ENCODE measurements at regions not wholly inside any gene's neighbourhood (a gene's known extent, or its start where the extent isn't known, plus 50 kb on each side); places are given as distances from the start of the nearest gene placed in this dataset.

GRCh38 chr3:8421267-8421666, 80.4 kb upstream of the LMCD1 start:
- no peak for DNase-seq
- intact Hi-C loops (cut with DNase I) = loop anchor here (10.0 kb wide), 1 partner anchor 184 kb away; no protein-coding TSS in a partner anchor
- no peak for FAIRE-seq

GRCh38 chr3:8421711-8422110, 79.9 kb upstream of the LMCD1 start:
- Histone ChIP-seq H3K4me1 (ENCODE audit: control insufficient read depth in 2 of 3, insufficient read depth in 2 of 3, low read depth in 1 of 3, low read length in 3 of 3) (peaks cover 0 to 5% (median 2%) of the 10 kb centered on the region in 3 donors), H3K9ac (ENCODE audit: low read length in 3 of 3) (no peak overlapping the region), H3K9me3 (ENCODE audit: control insufficient read depth in 2 of 3, insufficient read depth in 1 of 3, low read length in 3 of 3) (peaks cover 0 to 10% (median 0%) of the 10 kb centered on the region in 3 donors), H3K27me3 (ENCODE audit: control insufficient read depth, insufficient read depth, low read length) (no peaks in the 10 kb centered on the region), H3K4me3 (ENCODE audit: low read length in 3 of 3) (no peak overlapping the region), H3K36me3 (ENCODE audit: control insufficient read depth in 2 of 3, insufficient read depth in 3 of 3, low read length in 3 of 3) (no peaks in the 10 kb centered on the region), H3K27ac (ENCODE audit: low read depth in 2 of 2, low read length in 2 of 2) (no peak overlapping the region)
- intact Hi-C loops (cut with DNase I) = loop anchor here (10.0 kb wide), 1 partner anchor 183 kb away; no protein-coding TSS in a partner anchor
- DNase-seq (no peak), FAIRE-seq (no peak)
- no peak for TF ChIP-seq CTCF (IDR thresholded peaks at IDR 0.05; ENCODE audit: borderline replicate concordance, extremely low read depth, insufficient read depth)

More at GRCh38 chr3:8421267-8421666, 80.4 kb upstream of the LMCD1 start:
- no peak overlapping the region for H3K4me3 ChIP-seq (ENCODE audit: low read length in 3 of 3)
- no peaks in the 10 kb centered on the region for H3K27me3 ChIP-seq (ENCODE audit: control insufficient read depth, insufficient read depth, low read length)
- H3K4me1 ChIP-seq (ENCODE audit: control insufficient read depth in 2 of 3, insufficient read depth in 2 of 3, low read depth in 1 of 3, low read length in 3 of 3) = peaks cover 0 to 5% (median 2%) of the 10 kb centered on the region in 3 donors
- H3K36me3 ChIP-seq (ENCODE audit: control insufficient read depth in 2 of 3, insufficient read depth in 3 of 3, low read length in 3 of 3) = no peaks in the 10 kb centered on the region
- H3K9me3 ChIP-seq (ENCODE audit: control insufficient read depth in 2 of 3, insufficient read depth in 1 of 3, low read length in 3 of 3) = peaks cover 0 to 10% (median 0%) of the 10 kb centered on the region in 3 donors
- H3K9ac ChIP-seq (ENCODE audit: low read length in 3 of 3) = no peak overlapping the region
- TF ChIP-seq CTCF (IDR thresholded peaks at IDR 0.05; ENCODE audit: borderline replicate concordance, extremely low read depth, insufficient read depth) = no peak
- H3K27ac ChIP-seq (ENCODE audit: low read depth in 2 of 2, low read length in 2 of 2) = no peak overlapping the region

- FAIRE-seq = no peak
- H3K4me1 ChIP-seq (ENCODE audit: control insufficient read depth in 2 of 3, insufficient read depth in 2 of 3, low read depth in 1 of 3, low read length in 3 of 3) = peaks cover 0 to 2% (median 0%) of the 10 kb centered on the region in 3 donors
- H3K27me3 ChIP-seq (ENCODE audit: control insufficient read depth, insufficient read depth, low read length) = no peaks in the 10 kb centered on the region
- H3K36me3 ChIP-seq (ENCODE audit: control insufficient read depth in 2 of 3, insufficient read depth in 3 of 3, low read length in 3 of 3) = no peaks in the 10 kb centered on the region
- no peak for TF ChIP-seq CTCF (IDR thresholded peaks at IDR 0.05; ENCODE audit: borderline replicate concordance, extremely low read depth, insufficient read depth)
- intact Hi-C loops (cut with DNase I) = loop anchor here (10.0 kb wide), 1 partner anchor 181 kb away; no protein-coding TSS in a partner anchor
- H3K27ac ChIP-seq (ENCODE audit: low read depth in 2 of 2, low read length in 2 of 2) = no peak overlapping the region
- H3K4me3 ChIP-seq (ENCODE audit: low read length in 3 of 3) = no peak overlapping the region
- H3K9me3 ChIP-seq (ENCODE audit: control insufficient read depth in 2 of 3, insufficient read depth in 1 of 3, low read length in 3 of 3) = peaks cover 0 to 10% (median 0%) of the 10 kb centered on the region in 3 donors
- H3K9ac ChIP-seq (ENCODE audit: low read length in 3 of 3) = no peak overlapping the region
- no peak for DNase-seq
Measured at GRCh38 chr3:8423307-8423706, 78.3 kb upstream of the LMCD1 start.

- Histone ChIP-seq H3K4me1 (ENCODE audit: control insufficient read depth in 2 of 3, insufficient read depth in 2 of 3, low read depth in 1 of 3, low read length in 3 of 3) (peaks cover 0 to 2% (median 0%) of the 10 kb centered on the region in 3 donors), H3K4me3 (ENCODE audit: low read length in 3 of 3) (no peak overlapping the region), H3K9me3 (ENCODE audit: control insufficient read depth in 2 of 3, insufficient read depth in 1 of 3, low read length in 3 of 3) (peaks cover 0 to 10% (median 0%) of the 10 kb centered on the region in 3 donors), H3K27ac (ENCODE audit: low read depth in 2 of 2, low read length in 2 of 2) (no peak overlapping the region), H3K36me3 (ENCODE audit: control insufficient read depth in 2 of 3, insufficient read depth in 3 of 3, low read length in 3 of 3) (no peaks in the 10 kb centered on the region), H3K27me3 (ENCODE audit: control insufficient read depth, insufficient read depth, low read length) (no peaks in the 10 kb centered on the region), H3K9ac (ENCODE audit: low read length in 3 of 3) (no peak overlapping the region)
- no peak for TF ChIP-seq CTCF (IDR thresholded peaks at IDR 0.05; ENCODE audit: borderline replicate concordance, extremely low read depth, insufficient read depth)
- intact Hi-C loops (cut with DNase I) = loop anchor here (10.0 kb wide), 1 partner anchor 181 kb away; no protein-coding TSS in a partner anchor
- DNase-seq (no peak), FAIRE-seq (no peak)
Measured at GRCh38 chr3:8424281-8424680, 77.3 kb upstream of the LMCD1 start.

Data from kidney (tissue), 13 donors.